ENCODE measurements at regions not wholly inside any gene's neighbourhood (a gene's known extent, or its start where the extent isn't known, plus 50 kb on each side); places are given as distances from the start of the nearest gene placed in this dataset.

DNA sequence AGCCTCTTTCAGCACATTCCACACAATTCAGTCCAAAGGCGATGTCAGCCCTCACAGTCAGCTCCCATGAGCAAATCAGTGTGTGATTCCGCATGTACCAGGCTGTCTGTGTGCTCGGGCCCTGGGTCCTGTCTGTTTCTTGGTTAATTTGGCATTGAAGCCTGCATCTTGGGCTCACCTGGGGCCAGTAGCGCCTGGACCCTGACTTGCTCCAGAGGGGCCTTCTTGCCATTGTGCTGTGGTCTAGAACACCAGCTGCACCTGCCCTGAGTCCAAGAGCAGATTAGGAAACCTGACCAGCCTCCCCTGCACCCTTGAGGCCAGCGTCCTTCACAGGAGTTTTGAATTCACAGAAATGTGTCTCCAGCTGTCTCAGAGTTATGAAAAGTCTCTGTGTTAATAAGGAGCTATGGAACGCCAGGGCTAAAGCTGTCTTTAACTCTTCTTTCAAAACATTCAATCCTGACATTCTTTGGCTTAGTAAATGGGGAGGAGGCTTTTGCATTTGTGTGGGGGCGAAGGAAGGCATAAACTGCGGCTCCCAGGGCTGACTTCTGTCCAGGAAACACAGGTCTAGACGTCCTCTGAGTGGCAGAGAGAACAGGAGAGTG is 102.2 kb downstream of the ARF6 start:
- DNase-seq (ENCODE audit: low read depth in 2 of 2, low spot score in 1 of 2): no peak

DNA sequence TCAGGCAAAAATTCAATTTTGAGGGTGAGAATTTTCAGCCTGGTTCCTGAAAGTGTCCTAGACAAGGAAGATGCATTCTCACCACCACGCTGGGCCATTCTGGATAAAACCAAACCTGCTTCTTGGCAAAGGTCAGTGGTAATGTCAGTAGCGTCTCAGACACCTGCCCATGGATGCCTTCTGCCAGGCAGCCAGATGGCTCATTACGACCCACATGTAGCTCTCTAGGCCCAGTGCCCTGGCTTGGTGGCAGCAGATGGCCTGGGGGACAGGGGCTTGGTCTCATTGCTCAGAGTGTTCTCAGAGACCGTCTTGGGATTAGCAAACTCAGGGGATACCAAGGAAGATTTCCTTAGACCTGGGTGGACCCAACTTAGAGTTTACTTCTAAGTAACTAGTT is 105.1 kb downstream of the ARF6 start:
- DNase-seq (ENCODE audit: low read depth in 2 of 2, low spot score in 1 of 2): no peak

DNA sequence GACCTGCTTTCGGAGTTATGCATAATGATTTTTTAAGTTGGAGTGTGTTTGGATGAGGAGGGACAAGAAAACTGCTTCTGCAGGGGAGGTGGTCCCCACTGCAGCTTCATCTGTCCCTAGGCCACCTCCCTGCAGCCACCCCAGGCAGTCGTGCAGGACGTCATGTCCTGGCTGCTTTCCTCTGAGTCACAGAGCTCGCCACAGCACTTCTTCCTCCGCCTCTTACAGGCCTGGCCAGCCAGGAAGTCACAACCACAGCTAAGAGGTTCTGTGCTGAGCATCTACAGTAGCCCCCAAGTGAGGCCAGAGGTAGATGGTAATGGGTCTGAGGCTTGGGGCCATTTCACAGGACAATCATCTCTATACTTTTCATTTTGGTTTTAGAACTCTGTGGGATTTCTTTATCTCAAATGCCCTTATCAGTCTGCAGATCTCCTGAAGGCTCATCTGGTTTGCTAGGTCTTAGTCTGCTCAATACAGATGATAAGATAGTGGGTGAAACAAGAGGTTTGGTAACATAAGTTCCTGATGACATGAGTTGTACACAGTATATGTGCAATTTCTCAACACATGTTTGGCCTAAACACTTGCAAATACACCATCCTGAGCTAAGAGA is 106.4 kb downstream of the ARF6 start:
- peak; percentile 37 to 60 for DNase-seq (ENCODE audit: low read depth in 2 of 2, low spot score in 1 of 2)

DNA sequence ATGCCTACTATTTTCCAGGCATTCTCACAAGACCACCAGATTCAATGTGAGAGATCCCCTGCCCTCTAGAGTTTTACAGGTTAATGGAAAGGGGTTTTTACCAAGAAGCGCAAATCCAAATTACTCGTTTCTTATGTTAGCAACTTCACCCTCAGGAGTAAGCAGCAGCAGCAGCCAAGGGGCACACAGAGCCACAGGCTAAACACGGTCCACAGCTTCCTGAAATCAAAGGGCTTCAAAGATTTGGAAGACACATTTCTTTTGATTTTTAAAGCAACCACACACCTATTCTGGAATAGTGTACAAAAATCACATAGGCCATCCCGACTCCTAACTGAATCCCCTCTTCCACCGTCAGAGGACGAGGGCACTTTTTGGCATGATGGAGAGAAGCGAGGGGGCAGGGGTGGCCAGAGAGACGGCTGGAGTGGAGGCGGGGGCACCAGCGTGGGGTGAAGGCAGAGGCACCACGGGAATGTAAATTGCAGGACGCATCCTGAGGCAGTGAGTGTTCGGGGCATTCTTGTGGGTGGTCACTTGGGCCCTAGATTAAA is 107.0 kb downstream of the ARF6 start:
- no peak for DNase-seq (ENCODE audit: low read depth in 2 of 2, low spot score in 1 of 2)

DNA sequence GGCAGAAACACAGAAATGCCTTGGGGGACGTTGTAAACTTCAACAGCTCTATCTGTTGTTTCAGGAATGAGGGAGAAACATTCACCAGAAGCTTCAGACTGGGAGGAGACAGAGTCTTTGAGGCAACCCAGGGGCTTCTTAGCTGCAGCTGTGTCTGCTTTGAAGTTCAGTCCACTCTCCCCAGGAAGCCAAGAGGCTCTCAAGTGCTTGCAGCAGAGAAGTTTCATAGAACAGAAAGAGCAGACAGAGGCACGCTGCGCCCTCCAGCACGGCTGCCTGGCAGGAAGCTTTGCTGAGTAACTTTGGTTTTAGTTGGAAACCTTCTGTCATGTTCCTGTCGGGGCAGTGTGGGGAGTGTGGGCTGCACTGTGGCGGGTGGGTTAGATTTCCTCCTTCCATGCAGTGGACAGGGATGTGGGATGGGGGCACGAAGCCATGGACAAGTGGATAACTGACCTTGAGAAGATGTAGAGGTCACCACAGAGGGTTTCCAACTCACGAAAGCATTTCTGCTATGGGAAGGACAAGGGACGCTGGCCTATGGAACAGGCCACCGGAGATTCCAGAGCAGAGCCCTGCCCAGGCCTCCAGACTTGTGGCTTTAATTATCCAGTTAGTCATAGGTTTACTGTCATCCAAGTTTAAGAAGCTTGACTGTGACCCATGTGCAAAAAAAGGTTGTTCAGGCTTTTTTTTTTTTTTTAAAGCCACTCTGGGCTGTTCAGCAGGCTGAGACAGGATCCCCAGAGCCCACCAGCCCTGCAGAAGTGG is 107.7 kb downstream of the ARF6 start:
- DNase-seq (ENCODE audit: low read depth in 2 of 2, low spot score in 1 of 2): peak; percentile 56 to 65

DNA sequence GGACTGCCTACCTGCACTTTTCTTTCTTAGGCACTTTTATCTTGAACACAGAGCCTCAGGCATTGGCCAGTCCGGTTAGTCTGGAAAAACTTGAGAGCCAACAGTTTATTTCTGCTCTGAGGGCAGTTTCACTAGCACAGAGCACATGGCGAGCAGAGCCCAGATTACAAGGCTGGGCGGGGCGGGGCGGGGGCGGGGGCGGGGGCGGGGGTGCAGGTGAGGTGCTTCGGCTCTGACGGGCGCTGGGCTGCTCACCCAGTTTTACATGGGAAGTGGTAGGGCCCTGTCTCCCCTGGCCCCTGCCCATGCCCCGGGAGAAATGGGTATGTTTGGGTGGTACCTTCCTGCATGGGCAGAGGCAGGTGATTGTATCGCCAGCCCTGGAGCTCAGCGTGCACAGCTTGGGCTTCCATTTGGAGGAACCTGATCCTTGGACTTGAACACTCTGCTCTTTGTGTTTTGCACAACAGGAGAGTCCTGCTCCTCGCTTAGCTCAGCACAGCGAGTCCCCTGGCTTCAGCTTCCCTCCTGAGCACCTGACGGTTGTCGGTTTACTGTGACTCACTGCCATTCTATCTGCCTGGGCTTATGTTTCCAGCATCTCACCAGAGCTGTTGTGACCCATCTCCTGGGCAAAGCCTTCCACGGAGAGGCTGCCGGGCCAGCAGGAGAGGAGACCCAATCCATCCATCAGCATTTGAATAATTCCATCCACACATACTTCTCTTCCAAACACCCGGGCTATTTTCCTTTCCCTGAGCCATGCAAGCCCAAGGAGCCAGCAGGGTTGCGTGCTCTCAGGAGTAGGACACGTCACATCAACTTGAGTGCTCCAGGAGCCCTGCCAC is 108.5 kb downstream of the ARF6 start:
- DNase-seq (ENCODE audit: low read depth in 2 of 2, low spot score in 1 of 2): peak; percentile 29 to 55

DNA sequence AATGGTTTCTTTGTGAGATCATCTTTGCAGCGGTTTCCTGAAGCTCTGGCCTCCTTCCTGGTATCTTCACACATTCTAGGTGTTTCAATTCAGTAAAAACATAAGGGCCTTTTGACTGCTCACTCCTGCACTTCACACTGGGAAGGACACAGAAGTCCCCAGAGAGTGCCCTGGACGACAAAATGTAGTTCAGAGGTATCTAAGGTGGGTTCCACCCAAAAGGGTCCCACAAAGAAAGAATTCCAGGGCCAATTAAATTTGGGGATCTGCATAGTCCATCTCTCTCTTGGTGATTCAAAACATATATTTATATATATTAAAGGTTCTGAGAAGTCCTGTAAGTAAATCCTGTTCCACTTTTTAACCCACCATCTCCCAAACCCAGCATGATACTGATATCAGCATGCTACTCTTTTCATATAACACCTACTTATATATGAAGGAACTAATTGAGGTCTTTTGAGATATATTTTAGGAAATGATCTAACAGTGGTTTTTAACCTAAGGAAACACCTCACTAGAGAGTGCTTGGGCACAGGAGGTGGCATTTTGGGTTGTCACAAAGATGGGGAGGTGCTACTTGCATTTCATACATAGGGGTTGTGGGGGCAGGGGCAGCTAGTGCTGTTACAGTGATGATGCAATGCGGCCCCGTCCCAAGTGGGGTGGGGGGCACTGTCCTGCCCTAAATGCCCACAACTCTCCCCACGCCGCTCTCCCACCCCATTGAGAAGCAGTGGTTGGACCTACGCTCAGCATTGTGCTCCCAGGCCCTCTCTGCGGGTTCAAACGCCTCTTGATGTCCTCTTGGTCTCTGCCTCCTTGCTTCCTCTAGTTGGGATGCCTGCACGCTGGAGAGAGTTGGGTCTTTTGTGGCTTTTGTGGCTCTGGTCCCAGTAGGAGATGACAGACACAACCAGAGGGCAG is 109.4 kb downstream of the ARF6 start:
- peak in 1 of 2 donors; percentile 49 for DNase-seq (ENCODE audit: low read depth in 2 of 2, low spot score in 1 of 2)

DNA sequence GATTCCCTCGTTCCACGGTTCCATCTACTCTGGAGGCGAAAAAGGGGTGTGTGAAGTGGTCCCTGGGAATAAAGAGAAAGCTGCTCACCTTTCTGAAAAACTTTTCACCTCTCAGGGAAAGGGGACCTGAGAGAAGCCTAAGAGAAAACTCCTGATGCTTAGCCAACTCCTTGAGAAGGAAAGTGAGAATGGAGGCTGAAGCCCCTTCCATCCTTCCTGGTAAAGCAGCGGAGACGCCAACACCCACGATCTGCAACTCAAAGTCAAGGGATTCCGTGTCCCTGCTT is 110.0 kb downstream of the ARF6 start:
- DNase-seq (ENCODE audit: low read depth in 2 of 2, low spot score in 1 of 2): no peak

DNA sequence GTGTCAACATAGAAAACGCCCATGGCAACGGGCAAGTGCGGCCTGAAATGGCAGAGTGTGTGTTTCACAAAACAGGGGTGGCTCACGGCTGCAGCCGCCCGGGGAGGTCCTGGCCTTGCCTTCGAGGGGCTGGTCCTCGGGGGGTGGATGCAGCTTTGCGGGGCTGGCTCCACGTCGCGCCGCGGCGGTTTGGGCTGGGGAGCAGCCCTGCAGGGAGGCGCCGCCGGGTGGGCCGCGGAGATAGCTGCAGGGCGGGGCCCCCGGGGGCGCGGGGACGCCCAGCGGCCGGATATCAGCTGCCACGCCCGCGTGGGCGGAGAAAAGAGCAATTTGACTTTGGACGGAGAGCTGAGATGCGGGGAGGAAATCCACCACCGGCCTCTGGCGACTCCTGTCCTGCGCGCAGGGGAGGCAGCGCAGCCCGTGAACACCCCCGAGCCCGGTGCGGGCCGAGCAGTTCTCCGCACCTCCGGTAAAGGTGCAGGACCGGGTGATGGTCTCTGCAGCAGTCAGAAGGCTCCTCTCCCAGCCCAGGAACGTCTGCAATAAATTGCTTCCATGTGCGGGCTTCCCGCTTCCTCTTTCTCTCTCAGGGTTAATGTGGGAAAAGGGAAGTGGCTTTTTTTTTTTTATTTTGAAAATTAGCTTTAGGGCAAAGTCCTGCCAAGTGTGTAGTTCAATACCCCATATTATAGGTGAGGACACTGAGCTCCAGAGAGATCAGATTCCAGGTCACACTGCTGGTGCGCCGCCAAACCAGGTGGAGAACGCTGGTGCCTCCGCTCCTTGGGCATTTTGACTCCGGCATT is 110.5 kb downstream of the ARF6 start:
- DNase-seq (ENCODE audit: low read depth in 2 of 2, low spot score in 1 of 2): peak; percentile 27 to 51

DNA sequence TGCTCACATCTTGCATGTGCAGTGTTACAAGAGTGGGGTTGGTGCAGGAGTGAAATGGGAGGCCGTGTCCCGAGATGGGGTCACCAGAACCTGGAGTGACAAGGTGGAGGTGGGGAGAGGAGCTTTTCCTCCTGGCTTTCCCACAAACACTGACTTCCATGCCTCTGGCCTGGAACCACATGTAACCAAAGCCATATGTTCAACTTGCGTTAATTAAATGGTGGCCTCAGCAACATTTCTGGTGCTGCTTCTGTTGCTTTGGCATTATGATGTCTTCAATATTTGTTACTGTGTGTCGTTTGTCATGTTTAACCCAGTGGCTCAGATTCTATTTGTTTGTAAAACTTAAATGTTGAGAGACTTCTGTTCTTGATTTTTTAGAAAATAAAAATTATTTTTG is 110.2 kb downstream of the VCPKMT start:
- DNase-seq (ENCODE audit: low read depth in 2 of 2, low spot score in 1 of 2): no peak

DNA sequence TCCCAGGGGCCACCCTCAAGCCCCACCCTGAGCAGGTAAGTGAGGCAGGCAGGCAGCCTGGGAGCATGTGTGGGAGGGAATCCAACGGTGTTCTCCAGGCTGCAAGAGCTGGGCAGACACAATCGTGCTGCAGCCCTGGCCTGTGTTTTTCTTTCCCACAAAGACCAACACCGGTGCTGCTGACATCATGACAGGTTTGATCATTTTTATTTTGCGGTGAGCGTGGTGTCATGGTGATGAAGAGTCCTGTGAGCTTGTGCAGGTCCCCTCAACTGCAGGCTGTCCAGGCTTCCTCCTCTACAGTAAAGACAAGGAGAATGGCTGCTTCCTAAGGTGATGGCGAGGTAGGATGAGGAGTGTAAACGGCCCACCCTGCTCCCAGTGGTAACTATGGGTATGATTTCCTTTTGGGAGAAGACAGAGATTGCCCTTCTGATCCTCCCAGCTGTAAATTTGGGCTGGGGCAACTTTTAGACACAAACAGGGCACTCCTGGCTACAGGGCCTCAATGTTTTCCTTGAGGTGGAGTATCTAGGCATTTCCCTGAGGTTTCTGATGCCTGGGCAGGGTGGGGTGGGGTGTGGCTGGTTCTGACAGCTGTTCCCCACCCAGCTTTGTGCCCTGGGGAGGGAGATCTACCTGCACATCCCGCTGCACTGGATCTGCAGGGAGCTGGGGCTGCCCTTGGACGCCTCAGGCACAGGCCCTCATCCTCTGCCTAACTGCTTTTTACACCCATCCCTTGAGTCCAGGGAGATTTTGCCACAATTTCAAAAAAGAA is 109.1 kb downstream of the VCPKMT start:
- DNase-seq (ENCODE audit: low read depth in 2 of 2, low spot score in 1 of 2): no peak

DNA sequence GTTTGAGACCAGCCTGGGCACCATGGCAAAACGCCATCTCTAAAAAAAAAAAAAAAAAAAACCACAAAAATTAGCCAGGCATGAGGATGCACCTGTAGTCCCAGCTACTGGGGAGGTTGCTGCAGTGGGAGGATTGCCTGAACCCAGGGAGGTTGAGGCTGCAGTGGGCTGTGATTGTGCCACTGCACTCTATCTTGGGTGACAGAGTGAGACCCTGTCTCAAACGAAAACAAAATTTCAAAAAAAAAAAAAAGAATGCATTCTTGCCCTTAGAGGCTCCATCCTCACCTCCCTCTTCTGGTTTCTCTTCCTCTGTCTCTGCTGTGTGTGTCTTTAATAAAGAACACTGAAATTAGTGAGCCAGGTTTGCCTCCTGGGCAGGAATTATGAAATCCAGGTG is 107.8 kb downstream of the VCPKMT start:
- no peak for DNase-seq (ENCODE audit: low read depth in 2 of 2, low spot score in 1 of 2)

DNA sequence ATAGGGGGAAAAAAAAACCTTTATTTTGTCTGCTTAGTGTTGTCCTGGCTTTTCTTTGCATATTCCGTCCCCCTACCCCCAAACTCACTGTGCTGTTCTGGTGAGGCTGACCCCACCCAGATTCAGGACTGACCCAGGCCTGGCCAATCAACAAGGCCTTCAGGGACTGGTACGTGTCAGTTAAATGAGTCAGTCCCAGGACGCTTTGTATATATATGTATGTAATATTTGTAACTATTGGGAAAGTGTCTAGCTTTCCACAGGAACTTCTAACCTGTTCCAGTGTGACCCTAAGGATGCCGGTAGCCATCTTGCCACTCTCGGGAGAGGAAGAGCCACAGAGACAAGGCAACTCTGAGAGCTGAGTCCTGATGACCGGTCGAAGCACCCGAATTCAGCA is 107.4 kb downstream of the VCPKMT start:
- DNase-seq (ENCODE audit: low read depth in 2 of 2, low spot score in 1 of 2): no peak

DNA sequence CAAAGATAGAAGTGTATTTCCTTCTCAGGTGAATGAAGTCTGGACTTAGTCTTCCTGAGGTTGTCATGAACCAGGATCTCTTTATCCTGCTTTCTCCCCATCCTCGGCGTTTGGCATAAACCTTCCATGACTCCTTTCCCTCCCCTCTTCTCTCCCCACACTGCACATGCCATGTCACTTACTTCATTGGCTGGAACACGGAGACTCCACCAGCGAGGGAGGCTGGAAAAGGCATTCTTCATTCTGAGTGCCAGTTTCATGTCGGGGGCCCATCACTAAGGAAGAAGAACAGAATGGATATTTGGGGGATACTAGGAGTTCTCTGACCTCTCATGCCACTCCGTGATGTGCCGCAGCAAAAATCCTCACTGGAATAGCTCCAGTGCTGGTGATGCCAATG is 105.6 kb downstream of the VCPKMT start:
- no peak for DNase-seq (ENCODE audit: low read depth in 2 of 2, low spot score in 1 of 2)

DNA sequence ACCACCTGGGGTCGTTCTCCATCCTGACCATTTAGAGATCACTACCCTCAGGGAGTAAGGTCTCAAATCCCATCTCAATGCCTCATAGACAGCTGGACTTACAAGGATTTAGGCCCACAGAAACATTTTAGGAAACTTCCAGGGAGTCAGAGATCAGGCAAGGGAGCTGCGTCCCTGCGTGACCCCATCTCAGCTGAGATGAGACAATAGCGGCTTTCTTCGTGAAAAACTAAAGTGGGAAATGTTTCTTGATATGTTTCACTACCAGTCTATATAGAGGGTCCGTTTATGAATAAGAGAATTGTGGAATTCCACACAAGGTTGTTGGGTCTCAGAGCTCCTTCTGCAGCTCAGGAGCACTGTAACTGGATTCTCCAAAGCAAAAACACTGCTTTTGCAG is 105.1 kb downstream of the VCPKMT start:
- DNase-seq (ENCODE audit: low read depth in 2 of 2, low spot score in 1 of 2): no peak

DNA sequence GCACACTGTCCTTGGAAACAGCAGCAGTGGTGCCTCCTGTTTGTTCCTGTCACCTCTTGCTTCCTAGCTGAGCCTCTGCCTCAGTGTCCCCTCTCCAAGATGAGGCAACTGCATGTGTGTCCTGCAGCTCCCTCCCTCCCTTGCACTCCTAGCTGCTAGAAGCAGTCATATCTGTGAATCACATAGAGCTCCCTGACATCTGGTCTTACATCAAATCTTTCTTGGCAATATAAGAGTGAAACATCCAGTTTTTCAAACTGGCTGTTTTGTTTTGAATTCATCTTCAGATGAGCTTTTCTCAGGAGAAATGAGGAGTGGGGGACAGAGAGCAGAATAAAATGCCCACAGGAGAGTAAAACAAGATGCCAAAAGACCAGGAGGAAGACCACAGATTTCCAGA is 103.7 kb downstream of the VCPKMT start:
- no peak for DNase-seq (ENCODE audit: low read depth in 2 of 2, low spot score in 1 of 2)

DNA sequence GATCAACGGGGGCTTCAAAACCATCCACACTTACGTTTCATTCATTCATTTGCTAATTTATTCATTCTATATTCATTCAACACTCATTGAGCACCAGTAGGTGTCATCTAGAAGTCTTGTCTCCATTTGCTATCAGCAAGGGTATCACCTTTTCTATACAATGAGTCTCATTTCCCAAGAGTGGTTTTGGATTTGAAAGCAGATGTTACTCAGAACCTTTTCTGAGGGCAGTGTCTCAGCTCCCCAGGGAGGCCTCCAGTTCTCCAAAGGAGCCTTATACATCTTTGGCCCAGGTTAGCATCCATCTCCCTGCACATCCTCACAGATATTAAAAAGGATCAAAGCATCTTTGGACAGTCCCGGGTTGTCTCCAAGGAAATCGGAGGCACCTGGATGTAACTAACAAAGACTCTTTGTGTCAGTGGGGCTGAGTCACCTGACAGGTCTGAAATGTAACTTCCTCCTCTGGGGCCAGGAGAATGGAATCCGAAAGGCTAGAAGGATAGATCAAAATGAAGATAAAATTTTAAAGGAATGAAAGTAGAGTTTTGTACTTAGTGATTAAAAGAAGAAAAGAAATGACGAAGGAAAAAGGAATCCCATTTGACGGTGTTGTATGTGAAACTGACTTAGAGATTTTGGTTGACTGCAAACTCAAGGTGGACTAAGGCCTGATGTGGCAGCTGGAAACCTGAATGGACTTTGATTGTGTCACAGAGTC is 103.0 kb downstream of the VCPKMT start:
- DNase-seq (ENCODE audit: low read depth in 2 of 2, low spot score in 1 of 2): no peak

DNA sequence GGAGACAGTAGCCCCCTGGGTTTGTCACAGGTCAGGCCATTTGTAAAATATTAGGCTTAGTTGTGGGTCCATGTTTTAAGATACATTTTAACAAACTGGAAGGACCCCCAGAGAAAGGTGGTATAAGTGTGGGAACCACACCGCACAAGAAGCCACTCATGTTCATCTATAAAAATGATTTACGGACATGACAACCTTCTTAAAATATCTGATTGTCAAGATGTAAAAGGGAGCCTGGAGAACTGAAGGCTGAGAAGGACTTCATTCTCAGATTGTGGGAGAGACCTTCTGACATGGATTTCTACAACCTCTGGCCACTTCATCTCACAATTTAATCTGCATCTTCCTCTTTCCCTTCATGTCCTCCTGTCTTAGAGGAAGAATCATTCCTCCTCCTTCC is 102.4 kb downstream of the VCPKMT start:
- DNase-seq (ENCODE audit: low read depth in 2 of 2, low spot score in 1 of 2): no peak

All from stimulated activated CD8-positive, alpha-beta memory T cell treated with anti-CD3 and anti-CD28 coated beads, Interleukin-4, amount 100 ng/mL, for 4 hours (primary cell).